HUES48 (cell line): ENCODE measurements at regions not wholly inside any gene's neighbourhood (a gene's known extent, or its start where the extent isn't known, plus 50 kb on each side); places are given as distances from the start of the nearest gene placed in this dataset.
A peak's percentile ranks its signal among the peaks of the same experiment; 100 is the strongest.

Source experiments
- H3K27ac ChIP-seq: one replicate; pipeline ENCODE4 v1.7.0; 2013; ENCODE audit warnings: low read depth, low read length, inconsistent platforms
- H3K27me3 ChIP-seq: 2 replicates; pipeline ENCODE4 v1.6.1; 2013; ENCODE audit warnings: mild to moderate bottlenecking, low read length; ENCODE audit not compliant: control insufficient read depth, insufficient read depth
- H3K36me3 ChIP-seq: 2 replicates; pipeline ENCODE4 v1.6.1; 2013; ENCODE audit warnings: low read length; ENCODE audit not compliant: control insufficient read depth, insufficient read depth
- H3K4me1 ChIP-seq: 2 replicates; pipeline ENCODE4 v1.6.1; 2013; ENCODE audit warnings: mild to moderate bottlenecking, low read length; ENCODE audit not compliant: control insufficient read depth, insufficient read depth
- H3K4me3 ChIP-seq: 2 replicates; pipeline ENCODE4 v1.5.1; 2013; ENCODE audit warnings: mild to moderate bottlenecking, low read depth, low read length
- H3K9ac ChIP-seq: 2 replicates; pipeline ENCODE4 v1.6.1; 2013; ENCODE audit warnings: mild to moderate bottlenecking, low read depth, low read length, moderate library complexity
- H3K9me3 ChIP-seq: 2 replicates; pipeline ENCODE4 v1.6.1; 2013; ENCODE audit warnings: low read length; ENCODE audit not compliant: control insufficient read depth, insufficient read depth

- peaks cover 19% of the 10 kb centered on the region for H3K4me1 ChIP-seq
- no peaks in the 10 kb centered on the region for H3K36me3 ChIP-seq
- H3K4me3 ChIP-seq = peak overlapping the region; percentile 40; the same call in 1 of the 2 replicates
- H3K27me3 ChIP-seq = no peaks in the 10 kb centered on the region
- H3K27ac ChIP-seq = no peak overlapping the region
- H3K9me3 ChIP-seq = no peaks in the 10 kb centered on the region
- no peak overlapping the region for H3K9ac ChIP-seq
Measured at GRCh38 chr13:106212386-106213010, 323.0 kb downstream of the EFNB2 start.

GRCh38 chr13:106210324-106210723 is 325.1 kb downstream of the EFNB2 start:
- no peaks in the 10 kb centered on the region for H3K9me3 ChIP-seq
- H3K4me3 ChIP-seq = no peak overlapping the region
- no peak overlapping the region for H3K9ac ChIP-seq
- H3K27me3 ChIP-seq = no peaks in the 10 kb centered on the region
- no peaks in the 10 kb centered on the region for H3K36me3 ChIP-seq
- peaks cover 28% of the 10 kb centered on the region for H3K4me1 ChIP-seq
- H3K27ac ChIP-seq = no peak overlapping the region

- no peak overlapping the region for H3K9ac ChIP-seq
- H3K36me3 ChIP-seq = no peaks in the 10 kb centered on the region
- no peaks in the 10 kb centered on the region for H3K9me3 ChIP-seq
- H3K4me1 ChIP-seq = peaks cover 23% of the 10 kb centered on the region
- no peak overlapping the region for H3K27ac ChIP-seq
- no peak overlapping the region for H3K4me3 ChIP-seq
- no peaks in the 10 kb centered on the region for H3K27me3 ChIP-seq
Measured at GRCh38 chr13:106205871-106206270, 329.6 kb downstream of the EFNB2 start.

GRCh38 chr13:106197496-106197895 is 338.0 kb downstream of the EFNB2 start:
- no peaks in the 10 kb centered on the region for H3K27me3 ChIP-seq
- H3K9me3 ChIP-seq = no peaks in the 10 kb centered on the region
- H3K4me3 ChIP-seq = no peak overlapping the region
- H3K9ac ChIP-seq = no peak overlapping the region
- no peaks in the 10 kb centered on the region for H3K36me3 ChIP-seq
- H3K27ac ChIP-seq = no peak overlapping the region
- peaks cover 9% of the 10 kb centered on the region for H3K4me1 ChIP-seq

- no peaks in the 10 kb centered on the region for H3K36me3 ChIP-seq
- no peaks in the 10 kb centered on the region for H3K27me3 ChIP-seq
- no peak overlapping the region for H3K4me3 ChIP-seq
- H3K9me3 ChIP-seq = no peaks in the 10 kb centered on the region
- no peak overlapping the region for H3K9ac ChIP-seq
- H3K4me1 ChIP-seq = no peaks in the 10 kb centered on the region
- no peak overlapping the region for H3K27ac ChIP-seq
Measured at GRCh38 chr13:106187501-106188095, 347.9 kb downstream of the EFNB2 start.

GRCh38 chr13:106187101-106187500 is 348.4 kb downstream of the EFNB2 start:
- Histone ChIP-seq H3K4me1 (no peaks in the 10 kb centered on the region), H3K27ac (no peak overlapping the region), H3K36me3 (no peaks in the 10 kb centered on the region), H3K27me3 (no peaks in the 10 kb centered on the region), H3K4me3 (no peak overlapping the region), H3K9ac (no peak overlapping the region), H3K9me3 (no peaks in the 10 kb centered on the region)

- H3K27me3 ChIP-seq = no peaks in the 10 kb centered on the region
- no peak overlapping the region for H3K4me3 ChIP-seq
- H3K9me3 ChIP-seq = no peaks in the 10 kb centered on the region
- no peaks in the 10 kb centered on the region for H3K4me1 ChIP-seq
- no peak overlapping the region for H3K27ac ChIP-seq
- no peaks in the 10 kb centered on the region for H3K36me3 ChIP-seq
- H3K9ac ChIP-seq = no peak overlapping the region
Measured at GRCh38 chr13:106186366-106187030, 349.0 kb downstream of the EFNB2 start.

- Histone ChIP-seq H3K9ac (no peak overlapping the region), H3K4me1 (no peaks in the 10 kb centered on the region), H3K27me3 (no peaks in the 10 kb centered on the region), H3K27ac (no peak overlapping the region), H3K36me3 (no peaks in the 10 kb centered on the region), H3K9me3 (no peaks in the 10 kb centered on the region), H3K4me3 (no peak overlapping the region)
Measured at GRCh38 chr13:106184790-106185189, 350.7 kb downstream of the EFNB2 start.

GRCh38 chr13:106183410-106184065 is 351.9 kb downstream of the EFNB2 start:
- H3K9me3 ChIP-seq = no peaks in the 10 kb centered on the region
- no peaks in the 10 kb centered on the region for H3K36me3 ChIP-seq
- H3K27ac ChIP-seq = no peak overlapping the region
- H3K4me3 ChIP-seq = no peak overlapping the region
- H3K27me3 ChIP-seq = no peaks in the 10 kb centered on the region
- no peaks in the 10 kb centered on the region for H3K4me1 ChIP-seq
- no peak overlapping the region for H3K9ac ChIP-seq

GRCh38 chr13:106182404-106182803 is 353.1 kb downstream of the EFNB2 start:
- no peak overlapping the region for H3K9ac ChIP-seq
- H3K36me3 ChIP-seq = no peaks in the 10 kb centered on the region
- H3K27ac ChIP-seq = no peak overlapping the region
- H3K9me3 ChIP-seq = no peaks in the 10 kb centered on the region
- H3K4me3 ChIP-seq = no peak overlapping the region
- H3K27me3 ChIP-seq = no peaks in the 10 kb centered on the region
- no peaks in the 10 kb centered on the region for H3K4me1 ChIP-seq

- Histone ChIP-seq H3K4me3 (no peak overlapping the region), H3K27ac (no peak overlapping the region), H3K4me1 (no peaks in the 10 kb centered on the region; the same call in 1 of the 2 replicates), H3K27me3 (no peaks in the 10 kb centered on the region), H3K9me3 (no peaks in the 10 kb centered on the region), H3K36me3 (no peaks in the 10 kb centered on the region), H3K9ac (no peak overlapping the region)
Measured at GRCh38 chr13:106178816-106179215, 356.6 kb downstream of the EFNB2 start.
